Adrenal gland (tissue), 5 donors: ENCODE measurements at regions not wholly inside any gene's neighbourhood (a gene's known extent, or its start where the extent isn't known, plus 50 kb on each side); places are given as distances from the start of the nearest gene placed in this dataset.

Source experiments
- CTCF ChIP-seq, 6 experiments: fragments of 450-650 bp in 4 of 6; fragments of 200-600 bp in 2 of 6; sonication (generic) in 1 of 6; IDR thresholded peaks; 1 replicate in 5 of 6; 2 replicates in 1 of 6; pipeline versions ENCODE4 v1.5.1 to v1.8.0; 2016 to 2021; ENCODE audit warnings: antibody characterized with exemption in 6 of 6, mild to moderate bottlenecking in 2 of 6, moderate library complexity in 1 of 6
- POLR2A ChIP-seq, 2 donors: fragments of 450-650 bp; IDR thresholded peaks; one replicate each; pipeline ENCODE4 v1.6.1; 2017; ENCODE audit warnings: antibody characterized with exemption in 2 of 2, mild to moderate bottlenecking in 2 of 2, moderate library complexity in 1 of 2
- donor health status: DM: no; HTN: no; CAD: no.

GRCh38 chr15:52876991-52877663 lies 87.0 kb upstream of the ONECUT1 start:
- no peak for TF ChIP-seq CTCF (IDR thresholded peaks at IDR 0.05)
- no peak for TF ChIP-seq POLR2A (IDR thresholded peaks at IDR 0.05)
